Suprapubic skin (tissue), 4 donors: ENCODE measurements at regions not wholly inside any gene's neighbourhood (a gene's known extent, or its start where the extent isn't known, plus 50 kb on each side); places are given as distances from the start of the nearest gene placed in this dataset.

Source experiments
- CTCF ChIP-seq, 2 donors: fragments of 200-600 bp in 1 of 2; fragments of 450-650 bp in 1 of 2; sonication (generic) in 1 of 2; IDR thresholded peaks; one replicate each; pipeline ENCODE4 v1.5.1; 2016 to 2019; ENCODE audit warnings: antibody characterized with exemption in 2 of 2, mild to moderate bottlenecking in 1 of 2, moderate library complexity in 1 of 2
- POLR2A ChIP-seq, 2 donors: fragments of 450-650 bp; IDR thresholded peaks; one replicate each; pipeline ENCODE4 v1.6.1; 2017; ENCODE audit warnings: antibody characterized with exemption in 2 of 2, mild to moderate bottlenecking in 2 of 2, moderate library complexity in 2 of 2
- POLR2AphosphoS5 ChIP-seq, 3 donors: sonication (generic); formaldehyde crosslinking; IDR thresholded peaks; one replicate each; pipeline ENCODE4 v1.6.1; 2017; ENCODE audit warnings: antibody characterized with exemption in 3 of 3

GRCh38 chr5:67319935-67320725, 123.5 kb upstream of the CD180 start:
- TF ChIP-seq CTCF (IDR thresholded peaks at IDR 0.05), result no peak
- no peak for TF ChIP-seq POLR2A (IDR thresholded peaks at IDR 0.05)
- TF ChIP-seq POLR2AphosphoS5 (IDR thresholded peaks at IDR 0.05), result no peak
